ENCODE measurements at regions not wholly inside any gene's neighbourhood (a gene's known extent, or its start where the extent isn't known, plus 50 kb on each side); places are given as distances from the start of the nearest gene placed in this dataset.

DNA sequence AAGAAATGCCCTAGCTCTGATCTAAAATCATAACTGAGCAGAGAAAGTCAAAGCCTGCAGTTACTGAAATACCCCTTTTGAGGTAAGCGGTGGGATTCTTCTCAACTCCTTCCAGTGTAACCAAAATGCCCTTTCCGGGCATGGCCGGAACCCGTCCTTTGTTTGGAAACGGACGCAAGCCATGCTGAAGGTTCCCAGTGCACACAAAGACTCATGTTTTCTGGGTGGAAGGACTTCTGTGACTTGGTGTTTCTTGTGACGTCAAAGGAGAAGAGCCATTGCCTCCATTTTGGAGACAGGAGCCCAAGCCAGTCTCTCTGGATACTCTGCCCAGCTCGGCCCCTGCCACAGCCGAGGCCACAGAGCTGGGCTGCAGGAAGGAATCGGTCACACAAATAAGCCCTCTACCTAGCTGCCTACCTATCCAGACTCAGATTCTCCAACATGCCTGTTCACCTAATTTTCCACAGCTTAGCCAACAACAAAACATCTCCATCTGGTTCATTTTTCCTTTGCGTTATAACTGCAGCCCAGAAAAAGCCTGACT, 182.8 kb downstream of the TBXT start:
- H3K4me1 ChIP-seq (ENCODE audit: insufficient read depth, low read length) = peaks cover 20% of the 10 kb centered on the region
- no peak overlapping the region for H3K4me2 ChIP-seq (ENCODE audit: low read length)
- TF ChIP-seq EZH2 (IDR thresholded peaks at IDR 0.05; ENCODE audit: insufficient read depth, low read length) (no peak), CTCF (IDR thresholded peaks at IDR 0.05; ENCODE audit: insufficient read depth, low read depth, low read length) (no peak)
- no peaks in the 10 kb centered on the region for H3K9me3 ChIP-seq (ENCODE audit: insufficient read depth, low read depth, low read length)
- no peak overlapping the region for H3K27ac ChIP-seq (ENCODE audit: low read depth, low read length)
- FAIRE-seq = no peak
- peaks cover 40% of the 10 kb centered on the region for H3K27me3 ChIP-seq (ENCODE audit: insufficient read depth, low read length)
- H3K9me3 Mint-ChIP-seq (ENCODE audit: unreplicated experiment) = peaks cover 2% of the 10 kb centered on the region
- H3K79me2 ChIP-seq (ENCODE audit: insufficient read depth, low read length) = no peaks in the 10 kb centered on the region
- H3K4me3 ChIP-seq (ENCODE audit: insufficient read depth, low read depth, low read length) = no peak overlapping the region
- DNase-seq (ENCODE audit: low read depth) = no peak
- no peaks in the 10 kb centered on the region for H3K36me3 ChIP-seq (ENCODE audit: insufficient read depth, low read length)
- no peak overlapping the region for H3K27ac Mint-ChIP-seq (ENCODE audit: unreplicated experiment)
- no peaks in the 10 kb centered on the region for H4K20me1 ChIP-seq (ENCODE audit: insufficient read depth, low read length)
- H3K36me3 Mint-ChIP-seq (ENCODE audit: low read depth, unreplicated experiment) = no peaks in the 10 kb centered on the region
- H3K9ac ChIP-seq (ENCODE audit: low read length) = no peak overlapping the region
- H2AFZ ChIP-seq (ENCODE audit: low read depth, low read length) = no peak overlapping the region
- peaks cover 8% of the 10 kb centered on the region for H3K4me1 Mint-ChIP-seq (ENCODE audit: low read depth, unreplicated experiment)
- H3K4me3 Mint-ChIP-seq (ENCODE audit: unreplicated experiment) = no peak overlapping the region
- peaks cover 76% of the 10 kb centered on the region for H3K27me3 Mint-ChIP-seq (ENCODE audit: low read depth, unreplicated experiment)

- no peak overlapping the region for H3K9ac ChIP-seq (ENCODE audit: low read length)
- no peak overlapping the region for H3K4me3 ChIP-seq (ENCODE audit: insufficient read depth, low read depth, low read length)
- H3K36me3 Mint-ChIP-seq (ENCODE audit: low read depth, unreplicated experiment) = no peaks in the 10 kb centered on the region
- H3K27ac Mint-ChIP-seq (ENCODE audit: unreplicated experiment) = no peak overlapping the region
- FAIRE-seq (no peak), DNase-seq (ENCODE audit: low read depth) (no peak)
- no peaks in the 10 kb centered on the region for H4K20me1 ChIP-seq (ENCODE audit: insufficient read depth, low read length)
- TF ChIP-seq EZH2 (IDR thresholded peaks at IDR 0.05; ENCODE audit: insufficient read depth, low read length) (no peak), CTCF (IDR thresholded peaks at IDR 0.05; ENCODE audit: insufficient read depth, low read depth, low read length) (no peak)
- H3K79me2 ChIP-seq (ENCODE audit: insufficient read depth, low read length) = no peaks in the 10 kb centered on the region
- peaks cover 8% of the 10 kb centered on the region for H3K4me1 Mint-ChIP-seq (ENCODE audit: low read depth, unreplicated experiment)
- no peak overlapping the region for H3K4me3 Mint-ChIP-seq (ENCODE audit: unreplicated experiment)
- H3K27me3 Mint-ChIP-seq (ENCODE audit: low read depth, unreplicated experiment) = peaks cover 67% of the 10 kb centered on the region
- no peak overlapping the region for H3K27ac ChIP-seq (ENCODE audit: low read depth, low read length)
- no peaks in the 10 kb centered on the region for H3K36me3 ChIP-seq (ENCODE audit: insufficient read depth, low read length)
- H3K9me3 Mint-ChIP-seq (ENCODE audit: unreplicated experiment) = peaks cover 2% of the 10 kb centered on the region
- H3K27me3 ChIP-seq (ENCODE audit: insufficient read depth, low read length) = peaks cover 27% of the 10 kb centered on the region
- H2AFZ ChIP-seq (ENCODE audit: low read depth, low read length) = no peak overlapping the region
- no peak overlapping the region for H3K4me2 ChIP-seq (ENCODE audit: low read length)
- H3K4me1 ChIP-seq (ENCODE audit: insufficient read depth, low read length) = peaks cover 13% of the 10 kb centered on the region
- H3K9me3 ChIP-seq (ENCODE audit: insufficient read depth, low read depth, low read length) = no peaks in the 10 kb centered on the region
Observed at GRCh38 chr6:165983112-165984072, 184.3 kb downstream of the TBXT start.
